Mesenchymal stem cell (in vitro differentiated cells and primary cell): ENCODE measurements at regions not wholly inside any gene's neighbourhood (a gene's known extent, or its start where the extent isn't known, plus 50 kb on each side); places are given as distances from the start of the nearest gene placed in this dataset.
A peak's percentile ranks its signal among the peaks of the same experiment; 100 is the strongest.

Experiments used
- DNase-seq: peaks from one replicate; pipeline ENCODE4 v3.0.0-alpha.2; 2013
- H2AFZ ChIP-seq: one replicate; pipeline ENCODE4 v1.6.1; 2013; ENCODE audit warnings: low read depth, mild to moderate bottlenecking, control low read depth, inconsistent platforms, low read length, moderate library complexity
- H2AK5ac ChIP-seq: 2 replicates; pipeline ENCODE4 v1.6.1; 2013; ENCODE audit warnings: low read length, moderate library complexity, mild to moderate bottlenecking, inconsistent platforms; ENCODE audit not compliant: severe bottlenecking
- H2BK120ac ChIP-seq: one replicate; pipeline ENCODE4 v1.6.1; 2013; ENCODE audit warnings: low read depth, mild to moderate bottlenecking, inconsistent platforms, low read length, moderate library complexity
- H2BK12ac ChIP-seq, 2 experiments: one replicate each; pipeline ENCODE4 v1.6.1; 2013; ENCODE audit warnings: inconsistent platforms in 2 of 2, low read length in 2 of 2, mild to moderate bottlenecking in 2 of 2, moderate library complexity in 2 of 2, control low read depth in 1 of 2
- H2BK15ac ChIP-seq: one replicate; pipeline ENCODE4 v1.6.1; 2013; ENCODE audit warnings: mild to moderate bottlenecking, low read depth, inconsistent platforms; ENCODE audit not compliant: poor library complexity, severe bottlenecking
- H2BK5ac ChIP-seq: 2 replicates; pipeline ENCODE4 v1.6.1; 2013; ENCODE audit warnings: low read depth, mild to moderate bottlenecking, low read length, control low read depth, inconsistent platforms; ENCODE audit not compliant: poor library complexity, severe bottlenecking
- H3K14ac ChIP-seq, 2 experiments: one replicate each; pipeline ENCODE4 v1.6.1; 2013; ENCODE audit warnings: inconsistent platforms in 2 of 2, low read length in 2 of 2, control low read depth in 1 of 2, mild to moderate bottlenecking in 1 of 2, moderate library complexity in 1 of 2
- H3K18ac ChIP-seq, 2 experiments: one replicate each; pipeline ENCODE4 v1.6.1; 2013; ENCODE audit warnings: inconsistent platforms in 2 of 2, low read length in 2 of 2, control low read depth in 1 of 2, low read depth in 1 of 2, mild to moderate bottlenecking in 1 of 2
- H3K23ac ChIP-seq, 2 experiments: one replicate each; pipeline ENCODE4 v1.6.1; 2013; ENCODE audit warnings: inconsistent platforms in 2 of 2, low read length in 2 of 2, mild to moderate bottlenecking in 2 of 2, moderate library complexity in 2 of 2, control low read depth in 1 of 2
- H3K27ac ChIP-seq: 2 replicates; pipeline ENCODE4 v1.5.1; 2013; ENCODE audit warnings: mild to moderate bottlenecking, moderate library complexity, low read length, control low read depth, inconsistent platforms; ENCODE audit not compliant: poor library complexity, severe bottlenecking
- H3K27me3 ChIP-seq, 2 experiments: 2 replicates each; pipeline versions ENCODE4 v1.6.1 to v1.7.0; 2013; ENCODE audit warnings: low read length in 2 of 2, mild to moderate bottlenecking in 2 of 2, moderate library complexity in 2 of 2, control low read depth in 1 of 2, inconsistent platforms in 1 of 2; ENCODE audit not compliant: control insufficient read depth in 1 of 2, insufficient read depth in 1 of 2
- H3K36me3 ChIP-seq, 2 experiments: 2 replicates each; pipeline versions ENCODE4 v1.6.1 to v1.7.0; 2013; ENCODE audit warnings: low read length in 2 of 2, control low read depth in 1 of 2, inconsistent platforms in 1 of 2, low read depth in 1 of 2, mild to moderate bottlenecking in 1 of 2; ENCODE audit not compliant: insufficient read depth in 2 of 2, control insufficient read depth in 1 of 2
- H3K4ac ChIP-seq, 2 experiments: one replicate each; pipeline ENCODE4 v1.6.1; 2013; ENCODE audit warnings: inconsistent platforms in 2 of 2, low read length in 2 of 2, mild to moderate bottlenecking in 2 of 2, moderate library complexity in 2 of 2, control low read depth in 1 of 2, low read depth in 1 of 2
- H3K4me1 ChIP-seq: 2 replicates; pipeline ENCODE4 v1.6.1; 2013; ENCODE audit warnings: low read depth, low read length, control low read depth; ENCODE audit not compliant: control insufficient read depth, insufficient read depth
- H3K4me2 ChIP-seq: 2 replicates; pipeline ENCODE4 v1.6.1; 2013; ENCODE audit warnings: low read length, mild to moderate bottlenecking, inconsistent platforms; ENCODE audit not compliant: poor library complexity, severe bottlenecking
- H3K4me3 ChIP-seq, 2 experiments: 2 replicates each; pipeline versions ENCODE4 v1.5.1 to v1.7.0; 2013; ENCODE audit warnings: low read length in 2 of 2, mild to moderate bottlenecking in 2 of 2, control low read depth in 1 of 2, low read depth in 1 of 2; ENCODE audit not compliant: insufficient read depth in 1 of 2
- H3K79me1 ChIP-seq: replicated peaks from 2 replicates; pipeline ENCODE4 v1.6.1; 2013; ENCODE audit warnings: mild to moderate bottlenecking, control low read depth, low read length, inconsistent platforms; ENCODE audit not compliant: poor library complexity, severe bottlenecking
- H3K9ac ChIP-seq: 2 replicates; pipeline ENCODE4 v1.7.0; 2013; ENCODE audit warnings: mild to moderate bottlenecking, low read length, moderate library complexity
- H3K9me3 ChIP-seq: 2 replicates; pipeline ENCODE4 v1.7.0; 2013; ENCODE audit warnings: mild to moderate bottlenecking, low read length; ENCODE audit not compliant: control insufficient read depth
- H4K8ac ChIP-seq: one replicate; pipeline ENCODE4 v1.6.1; 2013; ENCODE audit warnings: inconsistent platforms, mild to moderate bottlenecking, low read length, moderate library complexity
- H4K91ac ChIP-seq: one replicate; pipeline ENCODE4 v1.6.1; 2013; ENCODE audit warnings: mild to moderate bottlenecking, low read length, inconsistent platforms
- WGBS: methylation state at CpG from one replicate; pipeline ENCODE4 v1.1.7; 2013; ENCODE audit warnings: mixed read lengths; 5-methylcytosine and 5-hydroxymethylcytosine counted together

- no peak overlapping the region for H3K4ac ChIP-seq
- DNase-seq: peak; percentile 27
- H3K4me3 ChIP-seq: no peak overlapping the region
- no peak overlapping the region for H2BK120ac ChIP-seq
- no peaks in the 10 kb centered on the region for H3K27me3 ChIP-seq
- H4K91ac ChIP-seq: no peak overlapping the region
- H3K18ac ChIP-seq: no peak overlapping the region
- H2AK5ac ChIP-seq: no peak overlapping the region
- H3K36me3 ChIP-seq: no peaks in the 10 kb centered on the region
- no peak overlapping the region for H2BK12ac ChIP-seq
- no peaks in the 10 kb centered on the region for H3K79me1 ChIP-seq
- H2AFZ ChIP-seq: no peak overlapping the region
- H2BK15ac ChIP-seq: no peak overlapping the region
- H3K9me3 ChIP-seq: no peaks in the 10 kb centered on the region
- no peak overlapping the region for H3K14ac ChIP-seq
- no peak overlapping the region for H2BK5ac ChIP-seq
- no peak overlapping the region for H3K4me2 ChIP-seq
- no CpG with 5 or more reads among the region's 2 CpGs for WGBS
- H3K23ac ChIP-seq: no peak overlapping the region
- no peak overlapping the region for H4K8ac ChIP-seq
- peaks cover 6% of the 10 kb centered on the region for H3K4me1 ChIP-seq
- H3K9ac ChIP-seq: no peak overlapping the region
- H3K27ac ChIP-seq: no peak overlapping the region
These were observed 369.6 kb upstream of the SLC7A11 start for GRCh38 chr4:138611721-138612120.

GRCh38 chr4:138611017-138611416 is 368.9 kb upstream of the SLC7A11 start:
- H3K18ac ChIP-seq: no peak overlapping the region
- WGBS: 63% methylated on average over 1 of the region's 1 CpG
- H3K4me2 ChIP-seq: no peak overlapping the region
- no peak overlapping the region for H2BK12ac ChIP-seq
- H3K9ac ChIP-seq: no peak overlapping the region
- no peak overlapping the region for H2BK15ac ChIP-seq
- H2AFZ ChIP-seq: no peak overlapping the region
- no peaks in the 10 kb centered on the region for H3K9me3 ChIP-seq
- no peak overlapping the region for H3K4ac ChIP-seq
- no peaks in the 10 kb centered on the region for H3K27me3 ChIP-seq
- no peak overlapping the region for H3K4me3 ChIP-seq
- no peak for DNase-seq
- no peak overlapping the region for H2BK120ac ChIP-seq
- peaks cover 6% of the 10 kb centered on the region for H3K4me1 ChIP-seq
- no peak overlapping the region for H4K8ac ChIP-seq
- H3K14ac ChIP-seq: no peak overlapping the region
- H2BK5ac ChIP-seq: no peak overlapping the region
- no peaks in the 10 kb centered on the region for H3K36me3 ChIP-seq
- no peak overlapping the region for H3K23ac ChIP-seq
- H4K91ac ChIP-seq: no peak overlapping the region
- no peaks in the 10 kb centered on the region for H3K79me1 ChIP-seq
- no peak overlapping the region for H3K27ac ChIP-seq
- H2AK5ac ChIP-seq: no peak overlapping the region

- peak overlapping the region; percentile 82 for H3K27ac ChIP-seq
- no peaks in the 10 kb centered on the region for H3K36me3 ChIP-seq
- H3K79me1 ChIP-seq: no peaks in the 10 kb centered on the region
- no peak overlapping the region for H3K23ac ChIP-seq
- no peak overlapping the region for H2BK15ac ChIP-seq
- H2BK12ac ChIP-seq: no peak overlapping the region
- H3K4me3 ChIP-seq: peak overlapping the region in 1 of 2 experiments; percentile 22
- no peak overlapping the region for H2BK120ac ChIP-seq
- no peak overlapping the region for H2AK5ac ChIP-seq
- peaks cover 6% of the 10 kb centered on the region for H3K4me1 ChIP-seq
- H3K9ac ChIP-seq: peak overlapping the region; percentile 23
- no peak overlapping the region for H2AFZ ChIP-seq
- WGBS: 55% methylated on average over 2 of the region's 2 CpGs
- H3K14ac ChIP-seq: no peak overlapping the region
- H4K91ac ChIP-seq: no peak overlapping the region
- H2BK5ac ChIP-seq: no peak overlapping the region
- H3K18ac ChIP-seq: no peak overlapping the region
- H4K8ac ChIP-seq: no peak overlapping the region
- peak; percentile 74 for DNase-seq
- no peaks in the 10 kb centered on the region for H3K27me3 ChIP-seq
- no peaks in the 10 kb centered on the region for H3K9me3 ChIP-seq
- H3K4ac ChIP-seq: no peak overlapping the region
- H3K4me2 ChIP-seq: peak overlapping the region; percentile 48
These were observed 367.8 kb upstream of the SLC7A11 start for GRCh38 chr4:138609943-138610350.

- 66% methylated on average over 2 of the region's 2 CpGs for WGBS
- no peak overlapping the region for H2BK120ac ChIP-seq
- H3K4ac ChIP-seq: no peak overlapping the region
- no peak overlapping the region for H3K18ac ChIP-seq
- no peak overlapping the region for H4K91ac ChIP-seq
- no peaks in the 10 kb centered on the region for H3K79me1 ChIP-seq
- H2BK15ac ChIP-seq: no peak overlapping the region
- H3K23ac ChIP-seq: no peak overlapping the region
- no peak overlapping the region for H3K9ac ChIP-seq
- no peak overlapping the region for H2AK5ac ChIP-seq
- H3K27me3 ChIP-seq: no peaks in the 10 kb centered on the region
- H3K4me2 ChIP-seq: no peak overlapping the region
- no peaks in the 10 kb centered on the region for H3K9me3 ChIP-seq
- H2AFZ ChIP-seq: no peak overlapping the region
- no peak overlapping the region for H3K4me3 ChIP-seq
- H3K27ac ChIP-seq: no peak overlapping the region
- H4K8ac ChIP-seq: no peak overlapping the region
- H3K14ac ChIP-seq: no peak overlapping the region
- DNase-seq: no peak
- H2BK12ac ChIP-seq: no peak overlapping the region
- no peaks in the 10 kb centered on the region for H3K36me3 ChIP-seq
- H2BK5ac ChIP-seq: no peak overlapping the region
- peaks cover under 1% of the 10 kb centered on the region for H3K4me1 ChIP-seq
These were observed 362.4 kb upstream of the SLC7A11 start for GRCh38 chr4:138604556-138604955.
